GM12892 (cell line): ENCODE measurements at regions not wholly inside any gene's neighbourhood (a gene's known extent, or its start where the extent isn't known, plus 50 kb on each side); places are given as distances from the start of the nearest gene placed in this dataset.

Experiments
- DNase-seq: peaks from one replicate; pipeline ENCODE4 v3.0.0; 2011; ENCODE audit not compliant: insufficient read length
- FAIRE-seq: peaks from 2 replicates; lab custom pipeline; 2011; peaks lifted over from hg19 to GRCh38; lab: Jason Lieb, UNC
- POLR2A ChIP-seq: IDR thresholded peaks from 2 replicates; pipeline ENCODE4 v1.6.1; 2011; ENCODE audit warnings: low read depth, low read length, control low read depth
- POLR2AphosphoS5 ChIP-seq: IDR thresholded peaks from 2 replicates; pipeline ENCODE4 v1.6.1; 2011; ENCODE audit warnings: low read depth, low read length, control low read depth
- TAF1 ChIP-seq: IDR thresholded peaks from 2 replicates; pipeline ENCODE4 v1.6.1; 2011; ENCODE audit warnings: low read depth, mild to moderate bottlenecking, control low read depth, low read length, borderline replicate concordance

GRCh38 chr5:165232509-165233028, 1727.2 kb downstream of the MAT2B start:
- FAIRE-seq: no peak
- no peak for DNase-seq
- TF ChIP-seq POLR2AphosphoS5 (no peak), POLR2A (no peak), TAF1 (no peak)

GRCh38 chr5:165241811-165242210, 1736.4 kb downstream of the MAT2B start:
- TF ChIP-seq POLR2A (no peak), POLR2AphosphoS5 (no peak), TAF1 (no peak)
- no peak for DNase-seq
- no peak for FAIRE-seq

GRCh38 chr5:165242646-165243045, 1737.2 kb downstream of the MAT2B start:
- TF ChIP-seq POLR2A (no peak), POLR2AphosphoS5 (no peak), TAF1 (no peak)
- DNase-seq (no peak), FAIRE-seq (no peak)

GRCh38 chr5:165244407-165244806, 1739.0 kb downstream of the MAT2B start:
- no peak for DNase-seq
- TF ChIP-seq POLR2A (no peak), POLR2AphosphoS5 (no peak), TAF1 (no peak)
- no peak for FAIRE-seq

- no peak for FAIRE-seq
Observed at GRCh38 chr5:165258197-165258771, 1752.9 kb downstream of the MAT2B start.

GRCh38 chr5:165260426-165260825, 1755.0 kb downstream of the MAT2B start:
- FAIRE-seq: no peak
- TF ChIP-seq TAF1 (no peak), POLR2AphosphoS5 (no peak), POLR2A (no peak)

More at GRCh38 chr5:165258197-165258771, 1752.9 kb downstream of the MAT2B start:
- DNase-seq: no peak
- no peak for TF ChIP-seq TAF1
- no peak for TF ChIP-seq POLR2AphosphoS5
- no peak for TF ChIP-seq POLR2A

GRCh38 chr5:165263536-165263935, 1758.1 kb downstream of the MAT2B start:
- DNase-seq (no peak), FAIRE-seq (no peak)
- TF ChIP-seq POLR2A (no peak), TAF1 (no peak), POLR2AphosphoS5 (no peak)

More at GRCh38 chr5:165260426-165260825, 1755.0 kb downstream of the MAT2B start:
- DNase-seq: no peak

GRCh38 chr5:165266939-165267338, 1761.5 kb downstream of the MAT2B start:
- FAIRE-seq: no peak
- TF ChIP-seq TAF1 (no peak), POLR2AphosphoS5 (no peak), POLR2A (no peak)
- no peak for DNase-seq

GRCh38 chr5:165272436-165272835, 1767.0 kb downstream of the MAT2B start:
- TF ChIP-seq POLR2AphosphoS5 (no peak), TAF1 (no peak), POLR2A (no peak)
- no peak for DNase-seq
- no peak for FAIRE-seq

- FAIRE-seq (no peak), DNase-seq (no peak)
- TF ChIP-seq POLR2AphosphoS5 (no peak), POLR2A (no peak), TAF1 (no peak)
Observed at GRCh38 chr5:165277661-165278060, 1772.2 kb downstream of the MAT2B start.

- TF ChIP-seq POLR2A: no peak
- no peak for TF ChIP-seq TAF1
- TF ChIP-seq POLR2AphosphoS5: no peak
- FAIRE-seq: no peak
- no peak for DNase-seq
Observed at GRCh38 chr5:165282491-165282890, 1777.1 kb downstream of the MAT2B start.

GRCh38 chr5:165286692-165287091, 1781.3 kb downstream of the MAT2B start:
- no peak for DNase-seq
- no peak for FAIRE-seq
- TF ChIP-seq POLR2AphosphoS5: no peak
- no peak for TF ChIP-seq TAF1
- TF ChIP-seq POLR2A: no peak
